Peyer's patch (tissue), 4 donors: ENCODE measurements at regions not wholly inside any gene's neighbourhood (a gene's known extent, or its start where the extent isn't known, plus 50 kb on each side); places are given as distances from the start of the nearest gene placed in this dataset.
"Not testable (repeated sequence)": the region's sequence is repeated elsewhere in the genome, so short reads cannot be mapped to it uniquely, and the experiment has no call there.

Experiments
- CTCF ChIP-seq, 6 experiments: fragments of 450-650 bp in 4 of 6; fragments of 200-600 bp in 2 of 6; sonication (generic) in 1 of 6; IDR thresholded peaks; one replicate each; pipeline ENCODE4 v1.5.1; 2017 to 2019; ENCODE audit warnings: antibody characterized with exemption in 6 of 6, mild to moderate bottlenecking in 3 of 6, moderate library complexity in 1 of 6
- POLR2A ChIP-seq, 2 donors: fragments of 450-650 bp; IDR thresholded peaks; one replicate each; pipeline ENCODE4 v1.5.1; 2017; ENCODE audit warnings: antibody characterized with exemption in 2 of 2, mild to moderate bottlenecking in 2 of 2, moderate library complexity in 2 of 2

- TF ChIP-seq CTCF, POLR2A (IDR thresholded peaks at IDR 0.05): not testable (repeated sequence)
These were observed 1385.6 kb upstream of the DEFB115 start for GRCh38 chr20:29871816-29872215.
